ENCODE measurements at regions not wholly inside any gene's neighbourhood (a gene's known extent, or its start where the extent isn't known, plus 50 kb on each side); places are given as distances from the start of the nearest gene placed in this dataset.

- H4K20me1 ChIP-seq (replicated peaks in 1 of 2; ENCODE audit: control insufficient read depth in 1 of 2, insufficient read depth in 2 of 2, low read length in 2 of 2): no peaks in the 10 kb centered on the region
- no peak overlapping the region for H2BK12ac ChIP-seq (ENCODE audit: low read depth, low read length)
- no peaks in the 10 kb centered on the region for H3K27me3 ChIP-seq (replicated peaks in 1 of 4; ENCODE audit: control insufficient read depth in 3 of 4, extremely low read depth in 1 of 4, insufficient read depth in 3 of 4, low read length in 3 of 4)
- H3K56ac ChIP-seq (replicated peaks; ENCODE audit: insufficient read length, low read depth, low read length): no peak overlapping the region
- H4K8ac ChIP-seq (ENCODE audit: extremely low read depth, insufficient read depth, low read length): no peak overlapping the region
- no peak overlapping the region for H3K23ac ChIP-seq (ENCODE audit: insufficient read length)
- no peak overlapping the region for H2BK5ac ChIP-seq (ENCODE audit: low read depth, low read length)
- no peaks in the 10 kb centered on the region; a peak in 1 of 7 replicates for H3K4me1 ChIP-seq (replicated peaks in 1 of 4; ENCODE audit: control insufficient read depth in 3 of 4, insufficient read depth in 4 of 4, low read length in 3 of 4)
- H3K79me2 ChIP-seq (ENCODE audit: control insufficient read depth in 1 of 2, insufficient read depth in 2 of 2, low read length in 2 of 2): no peaks in the 10 kb centered on the region
- no peak overlapping the region for H3K18ac ChIP-seq (ENCODE audit: extremely low read depth, low read length)
- no peak overlapping the region for H3K4ac ChIP-seq (replicated peaks; ENCODE audit: insufficient read length, low read depth, low read length)
- H3K4me3 ChIP-seq (ENCODE audit: extremely low read depth in 1 of 4, insufficient read depth in 2 of 4, low read depth in 3 of 4, low read length in 4 of 4): no peak overlapping the region
- FAIRE-seq (no peak), DNase-seq (ENCODE audit: low read depth in 1 of 2, low spot score in 2 of 2) (no peak)
- H3K23me2 ChIP-seq (ENCODE audit: low read depth, low read length): no peaks in the 10 kb centered on the region
- no peak overlapping the region for H2BK120ac ChIP-seq (replicated peaks; ENCODE audit: low read depth, low read length)
- H4K91ac ChIP-seq (replicated peaks; ENCODE audit: insufficient read length, low read length): no peak overlapping the region
- ChIA-PET POLR2A (ENCODE audit: partially characterized antibody) (no interaction called here), CTCF (ENCODE audit: partially characterized antibody) (interaction anchor here (0.6 to 0.7 kb wide), 2 partner anchors 25 to 47 kb away, joined by 3 to 5 read pairs; no protein-coding TSS in a partner anchor)
- H2AFZ ChIP-seq (ENCODE audit: low read length): no peak overlapping the region
- H2BK20ac ChIP-seq (ENCODE audit: low read length): no peak overlapping the region
- no peak overlapping the region for H3K14ac ChIP-seq (ENCODE audit: insufficient read length)
- 89% methylated on average over 6 of the region's 6 CpGs; no CpG with 5 or more reads in 1 of the 2 experiments for WGBS, 2 experiments (ENCODE audit: extremely low coverage in 1 of 2, insufficient coverage in 1 of 2, insufficient read length in 1 of 2, insufficient replicate concordance in 2 of 2, low coverage in 1 of 2, low lambda C conversion rate in 2 of 2, missing lambda C conversion rate in 1 of 2)
- no peak overlapping the region for H3K4me2 ChIP-seq (ENCODE audit: insufficient read depth in 1 of 2, low read depth in 2 of 2, low read length in 2 of 2)
- no peak overlapping the region for H3K9ac ChIP-seq (replicated peaks in 1 of 4; ENCODE audit: extremely low read depth in 1 of 4, low read depth in 3 of 4, low read length in 3 of 4)
- no peaks in the 10 kb centered on the region for H3K9me3 ChIP-seq (ENCODE audit: insufficient read depth in 2 of 2, low read depth in 1 of 2, low read length in 1 of 2)
- no peak overlapping the region for H4K5ac ChIP-seq (ENCODE audit: insufficient read length, low read depth, low read length)
- H3K27ac ChIP-seq (ENCODE audit: low read depth, low read length): no peak overlapping the region
- H2AK5ac ChIP-seq (ENCODE audit: low read depth, low read length): no peak overlapping the region
- H3K79me1 ChIP-seq (ENCODE audit: low read depth, low read length): no peaks in the 10 kb centered on the region
- H3K36me3 ChIP-seq (ENCODE audit: control insufficient read depth in 2 of 4, insufficient read depth in 4 of 4, low read length in 3 of 4): no peaks in the 10 kb centered on the region
- H2BK15ac ChIP-seq (ENCODE audit: low read length): no peak overlapping the region
- TF ChIP-seq POLR2A (IDR thresholded peaks at IDR 0.05; ENCODE audit: control extremely low read depth in 1 of 2, low read depth in 2 of 2, low read length in 2 of 2) (no peak), GTF2F1 (IDR thresholded peaks at IDR 0.05; ENCODE audit: borderline replicate concordance, low read depth, low read length) (no peak), BCL11A (IDR thresholded peaks at IDR 0.05; ENCODE audit: low read depth in 2 of 2, low read length in 2 of 2) (no peak), YY1 (IDR thresholded peaks at IDR 0.05; ENCODE audit: low read depth, low read length) (no peak), CBX5 (IDR thresholded peaks at IDR 0.05; ENCODE audit: low read depth, low read length) (no peak), CREB1 (IDR thresholded peaks at IDR 0.05) (no peak), JUN (IDR thresholded peaks at IDR 0.05; ENCODE audit: low read depth, low read length) (no peak), CHD2 (IDR thresholded peaks at IDR 0.05; ENCODE audit: low read length) (no peak), E2F6 (IDR thresholded peaks at IDR 0.05) (no peak), FOSL1 (IDR thresholded peaks at IDR 0.05; ENCODE audit: insufficient read depth, low read depth, low read length) (no peak), KDM5A (IDR thresholded peaks at IDR 0.05; ENCODE audit: low read length) (no peak), CBX8 (IDR thresholded peaks at IDR 0.05; ENCODE audit: borderline replicate concordance, low read depth, low read length) (no peak), SIN3A (conservative IDR thresholded peaks at IDR 0.05 in 1 of 2, IDR thresholded peaks at IDR 0.05 in 1 of 2; ENCODE audit: low read depth in 1 of 2, low read length in 2 of 2) (no peak), EP300 (IDR thresholded peaks at IDR 0.05; ENCODE audit: borderline replicate concordance in 1 of 2, low read depth in 2 of 2, low read length in 2 of 2) (no peak), RAD21 (IDR thresholded peaks at IDR 0.05 in 1 of 2, conservative IDR thresholded peaks at IDR 0.05 in 1 of 2; ENCODE audit: low read depth in 2 of 2, low read length in 2 of 2) (no peak)
These were observed 209.0 kb downstream of the URI1 start for GRCh38 chr19:30151081-30151480.

All from H1 (cell line).